GM19452 (cell line): ENCODE measurements at regions not wholly inside any gene's neighbourhood (a gene's known extent, or its start where the extent isn't known, plus 50 kb on each side); places are given as distances from the start of the nearest gene placed in this dataset.
"Not testable (repeated sequence)": the region's sequence is repeated elsewhere in the genome, so short reads cannot be mapped to it uniquely, and the experiment has no call there.

Experiments
- ATAC-seq: cut with Tn5 transposase; IDR thresholded peaks from one replicate; pipeline ENCODE4 v1.9.1; 2021; ENCODE audit not compliant: unreplicated experiment

DNA sequence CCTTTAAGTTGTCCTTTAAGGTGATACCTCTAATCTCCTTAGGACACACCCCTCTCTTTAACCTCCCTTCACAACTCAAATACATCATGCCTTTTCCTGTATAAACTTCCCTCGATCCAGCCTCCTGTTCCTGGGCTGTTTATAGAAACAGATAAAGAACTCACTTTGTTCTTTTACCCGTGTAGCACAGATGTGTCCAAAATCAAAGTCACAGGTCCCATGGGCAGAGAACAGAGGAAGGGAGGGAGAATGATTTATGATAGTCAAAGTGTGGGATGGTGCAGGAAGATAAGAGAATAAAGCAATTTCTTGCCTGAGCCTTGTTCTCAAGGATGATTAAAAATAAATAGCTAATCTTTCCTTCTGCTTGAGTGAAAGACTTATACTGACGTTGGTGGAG lies 50.3 kb upstream of the CABCOCO1 start:
- ATAC-seq = no peak

- no peak for ATAC-seq
Measured at GRCh38 chr10:61612009-61612408, 50.7 kb upstream of the CABCOCO1 start.

- ATAC-seq = no peak
Measured at GRCh38 chr10:61609701-61610100, 53.0 kb upstream of the CABCOCO1 start.

GRCh38 chr10:61608255-61609033 lies 54.3 kb upstream of the CABCOCO1 start:
- ATAC-seq = no peak

GRCh38 chr10:61606959-61607907 lies 55.5 kb upstream of the CABCOCO1 start:
- ATAC-seq = no peak

- no peak for ATAC-seq
Measured at GRCh38 chr10:61605221-61605620, 57.5 kb upstream of the CABCOCO1 start.

GRCh38 chr10:61600399-61600798 lies 62.3 kb upstream of the CABCOCO1 start:
- no peak for ATAC-seq

DNA sequence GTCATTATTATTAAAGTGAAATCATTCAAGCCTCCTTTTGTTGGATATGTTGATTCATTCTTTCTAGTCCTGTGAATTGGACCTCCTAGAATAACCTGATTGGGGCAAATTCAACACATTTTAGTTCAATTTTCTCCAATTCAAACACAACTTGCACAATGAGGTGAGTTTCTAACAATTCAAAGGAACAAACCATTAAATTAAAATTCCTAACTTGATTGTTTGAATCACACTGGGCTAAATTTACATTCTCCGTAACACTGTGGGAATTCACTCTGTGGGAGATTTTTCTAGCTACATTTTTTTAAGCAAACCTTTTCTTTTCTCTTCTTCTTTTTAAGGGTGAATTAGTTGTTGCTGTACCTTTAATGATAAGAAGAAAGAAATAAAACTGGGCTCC lies 68.3 kb upstream of the CABCOCO1 start:
- ATAC-seq = no peak

DNA sequence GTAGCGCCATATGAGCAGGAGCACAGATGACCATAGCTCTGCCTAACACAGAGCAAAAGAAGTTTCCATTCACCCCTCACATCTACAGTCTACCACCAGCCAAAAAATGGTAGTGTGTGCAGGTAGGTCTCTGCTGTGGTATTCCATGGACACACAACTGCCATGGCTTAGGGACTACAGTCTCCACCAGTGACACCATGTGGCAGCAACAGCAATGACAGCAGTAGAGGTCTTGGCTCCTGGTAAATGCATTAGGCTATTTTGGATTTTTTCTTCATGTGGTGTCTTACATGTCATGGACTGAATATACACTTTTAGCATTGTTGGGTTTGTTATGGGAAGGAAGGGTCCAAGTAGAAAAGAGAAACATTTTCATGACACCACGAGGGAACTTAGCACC lies 70.1 kb upstream of the CABCOCO1 start:
- ATAC-seq = peak; percentile 68

DNA sequence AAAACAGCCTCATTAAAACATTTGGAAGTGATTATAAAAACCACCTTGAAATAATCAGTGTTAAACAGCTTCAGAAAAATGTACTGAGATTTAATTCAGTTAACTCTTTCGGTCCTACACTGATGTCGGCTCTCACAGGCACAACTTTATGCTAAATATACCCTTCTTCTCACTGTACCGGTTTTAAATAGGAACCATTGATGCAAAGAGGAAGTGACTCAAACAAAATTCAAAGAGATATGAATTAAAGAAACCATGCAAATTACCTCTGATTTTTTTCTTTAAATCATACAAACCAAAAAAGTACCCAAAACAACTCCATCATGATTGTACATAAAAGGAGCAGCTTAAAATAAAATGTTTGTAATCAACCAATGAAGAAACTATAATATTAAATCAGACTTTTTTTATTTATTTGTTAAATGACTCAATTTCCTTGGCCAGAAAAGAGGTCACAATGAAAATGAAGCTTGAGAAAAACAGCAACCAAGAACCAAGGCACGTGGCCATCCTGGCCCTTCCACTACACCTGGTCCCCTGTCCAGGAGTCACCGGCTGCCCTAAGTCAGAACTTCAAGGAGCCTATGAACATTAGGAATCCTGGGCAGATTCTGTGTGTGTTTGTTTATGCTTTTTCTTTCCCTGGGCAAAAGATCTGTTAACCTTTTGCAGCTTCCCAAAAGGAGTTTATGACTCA lies 73.0 kb upstream of the CABCOCO1 start:
- ATAC-seq = no peak

DNA sequence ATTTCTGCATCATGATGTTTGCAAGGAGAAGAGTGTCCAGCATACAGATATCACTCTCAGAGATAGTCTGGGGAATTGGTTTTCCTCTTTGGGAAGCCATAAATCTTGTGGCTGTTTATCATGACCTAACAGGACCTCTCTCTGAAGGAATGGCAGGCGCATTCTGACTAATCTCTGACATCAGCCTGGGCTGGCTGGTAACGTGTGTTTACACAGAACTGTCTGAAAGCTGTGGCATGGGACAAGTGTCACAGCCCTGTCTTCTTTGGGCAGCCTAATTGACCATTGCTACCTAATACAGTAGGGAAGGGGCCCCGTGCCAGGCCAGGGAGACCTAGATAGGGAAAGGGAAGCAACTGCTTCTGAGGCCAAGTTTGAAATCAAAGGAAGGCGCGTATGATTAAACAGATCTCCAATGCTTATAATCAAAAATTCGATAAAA lies 73.9 kb upstream of the CABCOCO1 start:
- ATAC-seq = no peak

GRCh38 chr10:61586829-61587228 lies 75.9 kb upstream of the CABCOCO1 start:
- no peak for ATAC-seq

DNA sequence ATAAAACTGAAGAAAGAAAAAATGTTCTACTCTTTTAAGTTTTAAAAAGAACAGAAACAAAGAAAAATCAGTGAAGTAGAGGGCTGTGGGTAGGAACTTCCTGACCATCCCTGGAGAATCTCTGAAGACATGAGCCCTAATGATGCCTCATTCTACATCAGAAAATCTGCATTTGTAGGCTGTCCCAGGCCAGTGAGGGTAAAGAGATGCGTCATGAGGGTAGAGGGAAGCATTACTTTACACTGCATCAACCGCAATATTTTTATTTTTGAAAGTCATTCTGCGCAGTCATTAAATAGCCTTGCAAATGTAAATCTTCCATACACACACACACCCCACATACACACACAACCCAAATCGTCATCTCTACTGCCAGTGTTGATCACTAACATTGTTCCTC lies 82.1 kb upstream of the CABCOCO1 start:
- no peak for ATAC-seq

- ATAC-seq = not testable (repeated sequence)
Measured at GRCh38 chr10:61570204-61570603, 92.5 kb upstream of the CABCOCO1 start.

DNA sequence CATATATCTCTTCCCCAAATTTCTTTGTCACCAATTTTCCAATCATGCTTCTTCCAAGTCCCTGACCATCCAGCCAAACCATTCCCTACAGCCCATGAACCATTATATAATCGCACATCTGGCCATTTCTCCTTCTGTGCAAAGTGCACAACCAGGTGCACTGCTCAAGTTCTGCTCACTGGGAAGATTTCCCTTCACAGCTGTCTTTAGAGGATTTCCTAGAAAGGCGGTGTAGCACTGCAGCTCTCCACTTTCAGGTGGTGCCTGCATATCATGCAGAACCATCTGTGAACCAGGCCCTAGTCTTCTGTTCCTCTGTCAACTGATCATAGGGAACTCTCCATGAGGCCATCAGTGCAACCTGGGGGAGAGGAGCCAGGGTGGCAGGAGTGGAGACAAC lies 95.0 kb upstream of the CABCOCO1 start:
- no peak for ATAC-seq

DNA sequence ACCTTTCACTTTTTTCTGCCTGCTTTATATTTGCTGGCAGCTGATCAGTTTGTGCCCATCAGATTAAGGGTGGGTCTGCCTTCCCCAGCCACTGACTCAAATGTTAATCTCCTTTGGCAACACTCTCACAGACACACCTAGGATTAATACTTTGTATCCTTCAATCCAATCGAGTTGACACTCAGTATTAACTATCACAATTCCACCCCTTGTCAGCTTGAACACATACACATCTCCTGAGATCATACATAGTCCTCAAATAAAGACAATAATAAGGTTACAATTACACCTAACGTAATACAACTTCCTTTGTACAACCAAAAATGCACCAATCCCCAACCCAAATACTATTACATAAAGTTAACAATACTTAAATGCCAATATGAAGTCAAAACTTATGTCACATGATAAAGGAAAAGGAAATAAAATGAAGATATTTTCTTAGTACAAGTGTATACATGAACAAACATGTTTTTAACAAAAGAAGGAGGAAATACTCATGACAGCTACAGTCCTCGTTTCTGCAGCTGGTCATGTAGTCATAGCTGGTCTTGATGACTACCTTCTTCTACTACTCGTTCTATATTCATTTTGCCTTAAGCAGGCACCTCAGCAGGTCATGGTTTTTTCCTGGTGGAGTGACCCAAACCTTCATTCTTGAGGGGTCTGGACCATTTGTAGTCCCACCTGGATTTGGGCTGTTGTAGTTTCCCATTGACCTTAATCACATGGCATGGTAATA lies 96.7 kb upstream of the CABCOCO1 start:
- no peak for ATAC-seq

DNA sequence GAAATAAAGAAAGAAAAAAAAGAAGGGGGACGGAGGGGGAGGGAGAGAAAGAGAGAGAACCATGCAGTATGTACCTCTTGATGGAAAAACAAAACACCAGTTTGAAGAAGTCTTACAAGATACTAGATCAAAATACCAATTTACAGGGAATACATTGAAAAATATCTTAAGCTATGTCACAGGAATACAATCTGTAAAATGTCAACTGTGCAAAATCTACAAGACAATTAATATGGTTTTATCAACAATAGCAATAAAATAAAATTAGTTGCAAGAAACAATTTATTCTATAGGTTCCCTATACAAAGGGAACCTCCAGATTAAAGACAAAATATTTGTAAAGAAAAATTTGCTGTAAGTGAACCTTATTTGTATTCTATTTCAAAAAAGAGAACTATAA lies 98.3 kb upstream of the CABCOCO1 start:
- ATAC-seq = no peak

- no peak for ATAC-seq
Measured at GRCh38 chr10:61559615-61560014, 103.1 kb upstream of the CABCOCO1 start.

DNA sequence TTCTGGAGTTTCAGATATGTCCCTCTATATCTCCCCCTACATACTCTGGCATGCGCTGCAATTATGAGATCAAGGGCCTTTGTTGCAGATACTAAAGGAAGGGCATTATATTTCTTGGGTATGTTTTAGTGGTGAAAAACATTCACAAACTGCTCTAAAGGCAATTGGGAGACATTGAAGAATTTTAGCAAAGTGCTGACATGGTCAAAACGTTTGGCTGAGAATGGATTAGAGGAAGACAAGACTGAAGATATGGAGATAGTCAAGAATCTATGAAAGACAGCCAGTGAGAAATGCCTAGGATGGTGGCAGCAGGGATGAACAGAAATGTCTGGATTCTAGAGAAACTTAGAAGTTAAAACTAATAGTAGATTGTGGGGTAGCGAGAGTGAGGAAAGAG lies 104.5 kb upstream of the CABCOCO1 start:
- ATAC-seq = no peak

DNA sequence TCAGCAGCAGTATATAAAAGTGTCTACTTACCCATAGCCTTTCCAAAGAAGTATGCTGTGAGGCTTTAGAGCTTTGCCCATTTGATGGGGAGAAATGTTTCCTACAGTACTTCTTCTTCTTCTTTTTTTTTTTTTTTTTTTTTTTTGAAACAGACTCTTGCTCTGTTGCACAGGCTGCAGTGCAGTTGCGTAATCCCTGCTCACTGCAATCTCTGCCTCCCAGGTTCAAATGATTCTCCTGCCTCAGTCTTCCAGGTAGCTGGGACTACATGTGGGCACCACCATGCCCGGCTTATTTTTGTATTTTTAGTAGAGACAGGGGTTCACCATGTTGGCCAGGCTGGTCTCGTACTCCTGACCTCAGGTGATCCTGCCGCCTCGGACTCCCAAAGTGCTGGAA lies 101.7 kb upstream of the TMEM26 start:
- ATAC-seq = no peak

- no peak for ATAC-seq
Measured at GRCh38 chr10:61549861-61550260, 96.7 kb upstream of the TMEM26 start.
